ENCODE measurements at regions not wholly inside any gene's neighbourhood (a gene's known extent, or its start where the extent isn't known, plus 50 kb on each side); places are given as distances from the start of the nearest gene placed in this dataset.
"Not testable (repeated sequence)": the region's sequence is repeated elsewhere in the genome, so short reads cannot be mapped to it uniquely, and the experiment has no call there.

- in situ Hi-C loops (cut with HindIII; ENCODE audit: low pct_unique_long_range_greater_than_20kb, low sequenced_read_pairs) = no loop called here
- DNase-seq (ENCODE audit: low read depth, low spot score) = no peak
These were observed 906.7 kb upstream of the AUTS2 start for GRCh38 chr7:68691261-68692216.

GRCh38 chr7:68692511-68692910 is 905.8 kb upstream of the AUTS2 start:
- DNase-seq (ENCODE audit: low read depth, low spot score) = no peak
- in situ Hi-C loops (cut with HindIII; ENCODE audit: low pct_unique_long_range_greater_than_20kb, low sequenced_read_pairs) = no loop called here

GRCh38 chr7:68694656-68695055 is 903.6 kb upstream of the AUTS2 start:
- no peak for DNase-seq (ENCODE audit: low read depth, low spot score)
- in situ Hi-C loops (cut with HindIII; ENCODE audit: low pct_unique_long_range_greater_than_20kb, low sequenced_read_pairs) = no loop called here

GRCh38 chr7:68697796-68698280 is 900.4 kb upstream of the AUTS2 start:
- DNase-seq (ENCODE audit: low read depth, low spot score) = no peak
- in situ Hi-C loops (cut with HindIII; ENCODE audit: low pct_unique_long_range_greater_than_20kb, low sequenced_read_pairs) = no loop called here

GRCh38 chr7:68699090-68699711 is 899.1 kb upstream of the AUTS2 start:
- in situ Hi-C loops (cut with HindIII; ENCODE audit: low pct_unique_long_range_greater_than_20kb, low sequenced_read_pairs) = no loop called here
- no peak for DNase-seq (ENCODE audit: low read depth, low spot score)

GRCh38 chr7:68700414-68700813 is 897.9 kb upstream of the AUTS2 start:
- in situ Hi-C loops (cut with HindIII; ENCODE audit: low pct_unique_long_range_greater_than_20kb, low sequenced_read_pairs) = no loop called here
- DNase-seq (ENCODE audit: low read depth, low spot score) = no peak

- in situ Hi-C loops (cut with HindIII; ENCODE audit: low pct_unique_long_range_greater_than_20kb, low sequenced_read_pairs) = no loop called here
- no peak for DNase-seq (ENCODE audit: low read depth, low spot score)
These were observed 892.0 kb upstream of the AUTS2 start for GRCh38 chr7:68706291-68706690.

- DNase-seq (ENCODE audit: low read depth, low spot score) = no peak
- in situ Hi-C loops (cut with HindIII; ENCODE audit: low pct_unique_long_range_greater_than_20kb, low sequenced_read_pairs) = no loop called here
These were observed 891.1 kb upstream of the AUTS2 start for GRCh38 chr7:68707159-68707558.

- in situ Hi-C loops (cut with HindIII; ENCODE audit: low pct_unique_long_range_greater_than_20kb, low sequenced_read_pairs) = no loop called here
- DNase-seq (ENCODE audit: low read depth, low spot score) = no peak
These were observed 890.3 kb upstream of the AUTS2 start for GRCh38 chr7:68707958-68708357.

GRCh38 chr7:68712956-68713495 is 885.2 kb upstream of the AUTS2 start:
- in situ Hi-C loops (cut with HindIII; ENCODE audit: low pct_unique_long_range_greater_than_20kb, low sequenced_read_pairs) = no loop called here
- no peak for DNase-seq (ENCODE audit: low read depth, low spot score)

- in situ Hi-C loops (cut with HindIII; ENCODE audit: low pct_unique_long_range_greater_than_20kb, low sequenced_read_pairs); DNase-seq (ENCODE audit: low read depth, low spot score): not testable (repeated sequence)
These were observed 884.1 kb upstream of the AUTS2 start for GRCh38 chr7:68714135-68714534.

- DNase-seq (ENCODE audit: low read depth, low spot score) = no peak
- in situ Hi-C loops (cut with HindIII; ENCODE audit: low pct_unique_long_range_greater_than_20kb, low sequenced_read_pairs) = no loop called here
These were observed 882.4 kb upstream of the AUTS2 start for GRCh38 chr7:68715907-68716306.

- DNase-seq (ENCODE audit: low read depth, low spot score) = no peak
- in situ Hi-C loops (cut with HindIII; ENCODE audit: low pct_unique_long_range_greater_than_20kb, low sequenced_read_pairs) = no loop called here
These were observed 881.1 kb upstream of the AUTS2 start for GRCh38 chr7:68717176-68717575.

GRCh38 chr7:68718097-68718551 is 880.2 kb upstream of the AUTS2 start:
- DNase-seq (ENCODE audit: low read depth, low spot score) = no peak
- in situ Hi-C loops (cut with HindIII; ENCODE audit: low pct_unique_long_range_greater_than_20kb, low sequenced_read_pairs) = no loop called here

GRCh38 chr7:68720697-68721096 is 877.6 kb upstream of the AUTS2 start:
- no peak for DNase-seq (ENCODE audit: low read depth, low spot score)

GRCh38 chr7:68722044-68722443 is 876.2 kb upstream of the AUTS2 start:
- DNase-seq (ENCODE audit: low read depth, low spot score) = no peak
- in situ Hi-C loops (cut with HindIII; ENCODE audit: low pct_unique_long_range_greater_than_20kb, low sequenced_read_pairs) = no loop called here

More at GRCh38 chr7:68720697-68721096, 877.6 kb upstream of the AUTS2 start:
- in situ Hi-C loops (cut with HindIII; ENCODE audit: low pct_unique_long_range_greater_than_20kb, low sequenced_read_pairs) = no loop called here

- in situ Hi-C loops (cut with HindIII; ENCODE audit: low pct_unique_long_range_greater_than_20kb, low sequenced_read_pairs) = no loop called here
- no peak for DNase-seq (ENCODE audit: low read depth, low spot score)
These were observed 873.3 kb upstream of the AUTS2 start for GRCh38 chr7:68724965-68725364.
